Dermis microvascular lymphatic vessel endothelial cell (primary cell): ENCODE measurements at regions not wholly inside any gene's neighbourhood (a gene's known extent, or its start where the extent isn't known, plus 50 kb on each side); places are given as distances from the start of the nearest gene placed in this dataset.
"Not testable (repeated sequence)": the region's sequence is repeated elsewhere in the genome, so short reads cannot be mapped to it uniquely, and the experiment has no call there.

Source experiments
- DNase-seq, 2 donors: peaks; one replicate each; pipeline versions ENCODE4 v3.0.0 to v3.0.0-alpha.2; 2010; ENCODE audit warnings: low read depth in 2 of 2

- not testable (repeated sequence) for DNase-seq
These were observed 280.9 kb downstream of the PYDC2 start for GRCh38 chr3:191741847-191742350.

DNA sequence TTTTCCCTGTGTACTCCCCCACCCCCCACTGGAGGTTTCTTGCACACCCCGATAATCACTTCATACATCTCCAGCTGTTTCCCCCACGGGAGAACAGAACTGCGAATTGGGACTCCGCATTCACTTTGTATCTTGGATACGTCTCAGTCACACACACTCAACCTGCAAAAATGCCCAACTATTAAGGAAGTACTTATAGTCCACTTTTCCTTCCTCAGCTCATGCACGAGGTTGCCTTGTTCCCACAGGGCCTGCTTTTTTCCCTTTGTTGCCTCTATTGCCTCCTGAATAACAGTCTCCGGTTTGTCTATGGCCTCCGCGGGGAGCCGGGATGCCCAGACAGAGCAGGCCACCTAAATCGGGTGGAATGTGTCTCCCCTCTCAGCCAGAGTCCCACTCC, 282.3 kb downstream of the PYDC2 start:
- no peak for DNase-seq

DNA sequence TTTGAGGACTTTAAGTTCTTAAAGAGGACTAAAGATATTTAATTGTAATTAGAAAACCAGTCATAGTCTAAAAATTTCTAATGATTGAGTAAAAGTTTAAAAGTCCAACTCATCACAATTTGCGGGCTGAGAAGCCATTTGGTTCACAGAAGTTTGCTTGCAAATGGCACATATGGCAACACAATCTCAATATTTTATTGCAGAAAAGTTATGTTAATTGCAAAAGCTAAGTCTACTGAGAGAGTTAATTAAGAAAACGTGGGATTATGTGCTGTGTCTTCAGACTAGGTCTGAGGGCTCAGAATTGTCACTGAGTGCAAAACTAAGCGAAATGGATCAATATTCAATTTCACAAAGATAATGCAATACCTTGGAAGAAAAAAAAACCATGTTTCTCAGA, 289.7 kb downstream of the PYDC2 start:
- no peak for DNase-seq

GRCh38 chr3:191753196-191753595, 292.2 kb downstream of the PYDC2 start:
- DNase-seq: no peak

GRCh38 chr3:191761906-191762305, 300.9 kb downstream of the PYDC2 start:
- DNase-seq: no peak

GRCh38 chr3:191762323-191762960, 301.5 kb downstream of the PYDC2 start:
- DNase-seq: peak in 1 of 2 donors; percentile 58

GRCh38 chr3:191768421-191768820, 307.5 kb downstream of the PYDC2 start:
- DNase-seq: no peak

DNA sequence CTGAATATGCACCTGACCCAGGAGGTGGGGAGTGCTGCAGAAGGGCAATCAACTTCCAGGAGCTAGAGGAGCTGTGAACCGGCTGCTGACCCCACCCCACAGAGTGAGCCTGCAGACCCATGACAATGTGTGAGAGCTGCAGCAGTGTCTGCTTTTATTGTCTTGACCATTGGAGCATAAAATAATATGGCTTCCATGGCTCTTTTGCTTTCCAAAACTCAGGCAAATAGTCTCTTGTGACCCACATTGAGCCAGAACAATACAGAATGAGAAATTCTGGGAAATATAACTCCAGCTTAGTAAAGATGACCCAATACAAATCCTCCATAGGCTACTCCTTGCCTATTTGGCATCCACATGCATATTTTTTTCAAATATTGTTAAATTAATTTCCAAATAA, 309.6 kb downstream of the PYDC2 start:
- DNase-seq: no peak

GRCh38 chr3:191774485-191774884, 313.5 kb downstream of the PYDC2 start:
- no peak for DNase-seq

DNA sequence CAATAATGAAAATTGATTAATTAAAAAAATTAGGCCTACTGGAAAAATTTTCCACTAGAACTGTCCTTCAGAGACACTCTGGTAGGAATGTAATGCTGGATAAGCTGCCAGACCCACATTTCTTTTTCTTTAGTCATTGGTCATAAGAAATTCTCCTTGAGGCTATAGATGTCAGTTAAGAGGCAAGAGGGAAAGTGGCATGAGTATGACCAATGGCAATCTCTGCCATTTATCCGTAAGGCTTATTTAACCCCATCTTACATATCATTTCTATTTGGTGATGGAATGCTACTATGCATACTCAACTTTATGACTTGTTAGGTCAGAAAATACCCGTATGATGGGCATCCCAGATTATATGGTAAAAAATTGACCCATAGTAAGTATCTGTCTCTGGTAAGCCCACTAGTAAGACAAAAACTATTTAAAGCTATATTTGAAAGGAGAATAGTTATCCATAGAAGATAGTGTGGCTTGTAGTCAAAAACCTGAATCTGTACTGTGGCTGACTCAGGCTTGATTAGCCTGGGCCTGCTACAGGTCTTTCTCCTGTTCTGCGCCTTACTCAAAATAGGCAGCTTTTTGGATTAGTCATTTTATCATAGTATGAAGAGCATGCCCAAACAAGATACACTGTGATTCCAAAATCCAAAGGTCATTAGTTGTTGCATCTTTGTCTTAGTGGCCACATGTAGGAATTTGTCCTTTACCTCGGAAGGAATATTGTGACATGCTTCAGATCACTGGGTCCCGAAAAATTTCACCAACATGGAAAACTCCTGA, 314.7 kb downstream of the PYDC2 start:
- no peak for DNase-seq

DNA sequence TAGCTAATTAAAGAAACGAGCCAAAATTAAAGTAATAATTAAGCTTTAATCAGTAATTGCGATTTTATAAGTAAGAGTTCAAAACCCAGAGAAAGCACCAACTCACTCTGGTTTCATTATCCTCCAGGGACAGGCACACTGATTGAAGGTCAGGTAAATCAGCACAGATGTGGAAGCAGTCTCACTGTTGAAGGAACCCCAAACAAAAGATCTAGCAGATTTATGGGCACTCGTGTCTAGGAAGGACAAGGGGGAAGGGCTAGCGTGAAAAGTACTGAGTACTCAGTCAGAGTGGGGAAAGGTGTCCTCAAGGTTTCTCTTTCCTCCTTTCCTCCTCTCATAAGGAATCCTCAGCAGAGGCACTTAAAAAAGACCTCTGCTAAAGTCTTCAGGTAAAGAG, 320.1 kb downstream of the PYDC2 start:
- no peak for DNase-seq

DNA sequence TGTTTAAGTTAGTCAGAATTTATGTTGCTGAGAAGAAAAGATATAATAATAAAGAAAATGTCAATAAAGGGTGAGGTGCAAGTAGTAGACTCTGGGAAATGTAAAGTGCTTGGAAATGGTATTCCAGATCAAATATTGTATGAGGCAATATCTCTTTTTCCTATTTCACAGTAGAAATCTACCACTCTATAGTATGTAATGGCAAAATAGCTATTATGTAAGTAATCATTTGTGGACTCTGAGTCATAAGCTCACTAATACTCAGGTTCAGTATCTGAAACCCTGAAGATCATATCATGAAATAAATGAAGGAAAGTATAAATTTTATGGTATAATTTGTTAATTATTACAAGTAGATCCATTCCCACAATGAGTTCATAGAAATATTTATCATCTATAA, 322.1 kb downstream of the PYDC2 start:
- DNase-seq: no peak

GRCh38 chr3:191790934-191791333, 330.0 kb downstream of the PYDC2 start:
- DNase-seq: no peak

DNA sequence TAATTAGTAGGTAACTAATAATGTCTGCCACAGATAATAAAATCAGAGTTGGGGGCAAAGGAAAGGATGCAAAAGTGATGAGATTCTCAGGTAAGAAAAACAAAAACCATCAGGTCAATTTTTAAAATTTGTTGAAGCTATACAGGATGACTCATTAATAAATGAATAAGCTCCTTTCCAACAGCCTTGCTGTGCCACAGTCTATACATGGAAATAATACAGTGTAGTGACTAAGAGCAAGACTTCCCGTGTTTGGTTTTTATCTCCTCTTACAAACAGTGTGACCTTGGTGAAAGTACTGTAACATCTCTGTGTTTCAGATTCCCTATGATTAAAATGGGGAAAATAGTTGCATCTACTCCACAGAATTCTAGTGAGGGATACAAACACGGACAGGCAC, 331.6 kb downstream of the PYDC2 start:
- DNase-seq: peak in 1 of 2 donors; percentile 49

- DNase-seq: no peak
These were observed 334.2 kb downstream of the PYDC2 start for GRCh38 chr3:191795196-191795595.

DNA sequence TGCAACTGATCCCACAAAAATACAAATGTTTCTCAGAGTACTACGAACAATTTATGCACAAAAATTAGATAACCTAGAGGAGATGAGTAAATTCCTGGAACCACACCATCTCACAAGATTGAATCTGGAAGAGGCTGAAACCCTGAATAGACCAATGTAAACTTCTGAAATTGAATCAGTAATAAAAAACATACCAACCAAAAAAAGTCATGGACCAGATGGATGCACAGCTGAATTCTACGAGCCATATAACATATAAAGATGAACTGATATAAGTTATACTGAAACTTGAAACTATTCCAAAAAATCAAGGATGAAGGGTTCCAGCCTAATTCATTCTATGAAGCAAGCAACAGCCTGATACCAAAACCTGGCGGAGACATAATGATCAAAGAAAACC, 336.3 kb downstream of the PYDC2 start:
- DNase-seq: no peak

DNA sequence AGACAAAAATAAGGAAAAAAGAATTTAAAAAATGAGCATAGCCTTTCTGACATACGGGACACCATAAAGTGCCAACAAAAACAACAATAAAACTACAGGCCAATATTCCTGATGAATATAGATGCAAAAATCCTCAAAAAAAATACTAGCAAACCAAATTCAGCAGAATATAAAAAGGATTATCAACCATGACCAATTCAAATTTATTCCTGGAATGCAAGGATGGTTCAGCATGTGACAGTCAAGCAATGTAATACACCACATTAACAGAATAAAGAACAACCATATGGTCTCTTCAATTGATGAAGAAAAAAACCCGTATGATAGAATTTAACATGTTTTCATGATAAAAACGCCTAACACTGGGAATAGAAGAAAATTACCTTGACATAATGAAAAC, 341.7 kb downstream of the PYDC2 start:
- no peak for DNase-seq

DNA sequence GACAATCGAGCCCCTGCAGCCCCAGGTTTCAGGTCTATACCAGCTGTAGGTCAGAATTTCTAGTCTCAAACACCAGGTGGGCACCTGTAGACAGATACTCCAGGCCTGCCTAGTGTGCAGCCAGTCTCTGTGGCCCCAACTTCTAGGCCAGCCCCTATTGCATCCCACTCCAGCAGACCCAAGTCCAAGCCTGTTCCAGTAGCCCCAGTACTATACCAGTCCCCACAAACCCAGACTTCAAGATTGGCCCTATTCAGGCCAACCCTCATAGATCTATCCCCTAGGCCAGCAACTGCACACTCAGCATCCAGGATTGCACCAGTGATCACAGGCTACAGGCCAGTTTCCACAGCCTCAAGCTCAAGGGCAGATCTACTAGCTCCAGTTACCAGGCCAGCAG, 344.0 kb downstream of the PYDC2 start:
- DNase-seq: no peak

- DNase-seq: no peak
These were observed 347.1 kb downstream of the PYDC2 start for GRCh38 chr3:191808073-191808472.

DNA sequence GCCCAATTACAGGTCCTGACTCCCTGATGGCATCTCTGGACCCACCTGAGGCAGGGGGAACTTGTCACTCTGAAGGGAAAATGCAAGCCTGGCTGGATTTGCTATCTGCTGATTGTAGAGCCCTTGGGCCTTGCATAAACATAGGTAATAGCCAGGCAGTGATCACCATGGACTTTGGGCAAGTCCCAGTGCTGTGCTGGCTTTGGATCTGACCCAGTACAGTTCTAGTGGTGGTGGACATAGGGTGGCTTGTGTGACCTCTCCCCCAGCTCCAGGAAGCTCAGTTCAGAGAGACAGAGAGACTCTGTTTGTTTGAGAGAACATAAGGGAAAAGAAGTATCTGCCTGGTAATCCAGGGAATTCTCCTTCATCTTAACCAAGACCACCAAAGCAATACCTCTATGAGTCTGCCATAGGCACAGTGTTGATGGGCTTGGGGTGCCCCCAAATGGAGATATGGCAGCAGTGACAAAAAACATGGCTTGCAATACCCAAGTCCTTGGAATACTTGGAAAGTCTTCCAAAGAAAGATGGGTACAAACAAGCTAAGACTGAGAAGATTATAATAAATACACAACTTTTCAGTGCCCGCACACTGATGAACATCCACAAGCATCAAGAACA, 348.5 kb downstream of the PYDC2 start:
- DNase-seq: no peak

DNA sequence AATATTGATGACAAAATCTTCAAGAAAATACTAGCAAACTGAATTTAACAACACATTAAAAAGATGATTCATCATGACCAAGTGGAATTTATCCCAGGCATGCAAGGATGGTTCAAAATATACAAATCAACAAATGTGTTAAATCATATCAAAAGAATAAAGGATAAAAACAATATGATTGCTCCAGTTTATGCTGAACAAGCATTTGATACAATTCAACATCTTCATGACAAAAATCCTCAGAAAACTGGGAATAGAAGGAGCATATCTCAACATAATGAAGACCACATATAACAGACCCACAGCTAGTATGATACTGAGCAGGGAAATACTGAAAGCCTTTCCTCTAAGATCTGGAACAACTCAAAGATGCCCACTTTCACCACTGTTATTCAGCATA, 352.3 kb downstream of the PYDC2 start:
- DNase-seq: no peak

DNA sequence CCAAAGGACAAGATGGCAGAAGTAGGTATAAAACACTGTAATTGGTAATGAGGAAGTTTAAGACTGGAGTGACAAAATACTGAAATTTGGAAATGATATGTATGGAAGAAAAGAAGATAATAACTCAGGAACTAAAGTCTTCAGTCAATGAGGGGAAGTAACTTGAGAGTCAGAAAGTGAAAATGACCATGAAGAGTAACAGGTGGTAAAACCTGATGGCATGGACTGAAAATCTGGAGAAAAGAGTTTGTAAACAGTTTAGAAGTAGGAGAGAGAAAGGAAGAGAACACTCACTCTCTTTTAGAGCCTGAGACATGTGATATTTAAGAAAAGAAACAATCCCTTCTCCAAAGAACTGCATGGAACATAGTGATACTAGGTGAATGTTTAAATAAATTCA, 387.9 kb downstream of the PYDC2 start:
- DNase-seq: no peak

DNA sequence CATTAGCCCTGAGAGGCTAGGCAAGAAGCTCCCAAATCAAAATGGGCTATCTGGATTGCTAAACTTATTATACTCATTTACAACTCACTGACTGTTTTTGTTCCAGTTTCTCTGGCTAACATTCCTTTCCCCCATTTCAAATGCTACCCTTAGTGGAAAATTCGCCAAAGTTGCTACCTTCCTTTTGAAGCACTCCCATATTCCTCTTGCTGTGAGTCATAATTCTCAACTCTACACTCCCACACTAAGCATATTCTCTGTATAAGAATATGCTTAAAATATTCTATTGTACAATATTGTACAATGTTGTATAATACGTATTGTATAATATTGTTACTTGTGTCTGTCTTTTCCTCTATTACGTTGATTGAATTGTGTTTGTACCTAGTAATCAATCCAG, 398.6 kb downstream of the PYDC2 start:
- DNase-seq: no peak
